ENCODE measurements at regions not wholly inside any gene's neighbourhood (a gene's known extent, or its start where the extent isn't known, plus 50 kb on each side); places are given as distances from the start of the nearest gene placed in this dataset.

- 87 to 92% methylated on average over 6 of the region's 6 CpGs for WGBS, 2 donors
- DNase-seq (ENCODE audit: low spot score in 2 of 2), result no peak
- intact Hi-C loops (cut with DNase I; ENCODE audit: low total_unique reads), result no loop called here
Observed at GRCh38 chr4:179595671-179596410, 2153.6 kb upstream of the AGA start.

GRCh38 chr4:179596621-179597020, 2154.4 kb upstream of the AGA start:
- TF ChIP-seq CTCF (IDR thresholded peaks at IDR 0.05), result no peak
- TF ChIP-seq POLR2A (IDR thresholded peaks at IDR 0.05), result no peak

More at GRCh38 chr4:179595671-179596410, 2153.6 kb upstream of the AGA start:
- no peak for TF ChIP-seq POLR2A (IDR thresholded peaks at IDR 0.05)
- no peak for TF ChIP-seq CTCF (IDR thresholded peaks at IDR 0.05)
- no peak overlapping the region for H3K4me3 ChIP-seq (ENCODE audit: low read depth, poor library complexity, severe bottlenecking)

GRCh38 chr4:179597301-179597700, 2155.1 kb upstream of the AGA start:
- no peak overlapping the region for H3K4me3 ChIP-seq (ENCODE audit: low read depth, poor library complexity, severe bottlenecking)
- intact Hi-C loops (cut with DNase I; ENCODE audit: low total_unique reads), result no loop called here
- WGBS, 2 donors, result 49 to 54% methylated on average over 2 of the region's 2 CpGs
- TF ChIP-seq CTCF (IDR thresholded peaks at IDR 0.05), result no peak
- no peak for TF ChIP-seq POLR2A (IDR thresholded peaks at IDR 0.05)
- DNase-seq (ENCODE audit: low spot score in 2 of 2), result no peak

More at GRCh38 chr4:179596621-179597020, 2154.4 kb upstream of the AGA start:
- H3K4me3 ChIP-seq (ENCODE audit: low read depth, poor library complexity, severe bottlenecking), result no peak overlapping the region
- WGBS, 2 donors, result 78 to 79% methylated on average over 2 of the region's 2 CpGs
- DNase-seq (ENCODE audit: low spot score in 2 of 2), result no peak
- intact Hi-C loops (cut with DNase I; ENCODE audit: low total_unique reads), result no loop called here

GRCh38 chr4:179601671-179602070, 2159.4 kb upstream of the AGA start:
- H3K4me3 ChIP-seq (ENCODE audit: low read depth, poor library complexity, severe bottlenecking), result no peak overlapping the region
- intact Hi-C loops (cut with DNase I; ENCODE audit: low total_unique reads), result no loop called here
- TF ChIP-seq CTCF (IDR thresholded peaks at IDR 0.05) (no peak), POLR2A (IDR thresholded peaks at IDR 0.05) (no peak)
- DNase-seq (ENCODE audit: low spot score in 2 of 2), result no peak
- WGBS, 2 donors, result 7% methylated on average over 2 of the region's 2 CpGs

GRCh38 chr4:179605196-179605595, 2163.0 kb upstream of the AGA start:
- intact Hi-C loops (cut with DNase I; ENCODE audit: low total_unique reads), result no loop called here
- no peak for TF ChIP-seq POLR2A (IDR thresholded peaks at IDR 0.05)
- no peak for TF ChIP-seq CTCF (IDR thresholded peaks at IDR 0.05)
- H3K4me3 ChIP-seq (ENCODE audit: low read depth, poor library complexity, severe bottlenecking), result no peak overlapping the region
- no peak for DNase-seq (ENCODE audit: low spot score in 2 of 2)
- 56 to 71% methylated on average over 5 of the region's 5 CpGs for WGBS, 2 donors

- no peak overlapping the region for H3K4me3 ChIP-seq (ENCODE audit: low read depth, poor library complexity, severe bottlenecking)
- TF ChIP-seq POLR2A (IDR thresholded peaks at IDR 0.05) (no peak), CTCF (IDR thresholded peaks at IDR 0.05) (no peak)
- no peak for DNase-seq (ENCODE audit: low spot score in 2 of 2)
- 76 to 82% methylated on average over 4 of the region's 4 CpGs for WGBS, 2 donors
- intact Hi-C loops (cut with DNase I; ENCODE audit: low total_unique reads), result no loop called here
Observed at GRCh38 chr4:179607003-179607402, 2164.8 kb upstream of the AGA start.
